ENCODE measurements at regions not wholly inside any gene's neighbourhood (a gene's known extent, or its start where the extent isn't known, plus 50 kb on each side); places are given as distances from the start of the nearest gene placed in this dataset.

DNA sequence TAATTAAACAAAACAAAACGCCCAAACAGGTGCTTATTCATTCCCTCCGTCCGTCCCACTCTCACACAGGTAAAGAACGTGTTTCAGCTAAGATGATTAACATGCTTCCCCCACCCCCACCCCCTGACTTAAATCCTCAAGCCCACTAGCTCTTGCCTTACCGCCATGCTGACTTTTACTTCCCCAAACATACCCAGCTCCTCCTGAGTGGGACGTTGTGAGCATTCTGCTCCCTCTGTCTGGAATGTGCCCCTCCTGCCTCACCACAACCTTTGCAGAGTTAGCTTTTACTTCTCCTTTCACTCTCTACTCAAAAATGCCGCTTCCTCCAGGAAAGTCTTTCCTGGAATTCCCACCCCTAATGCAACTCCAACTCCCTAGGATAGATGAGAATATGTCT is 774.0 kb upstream of the RBFOX1 start:
- DNase-seq = no peak

DNA sequence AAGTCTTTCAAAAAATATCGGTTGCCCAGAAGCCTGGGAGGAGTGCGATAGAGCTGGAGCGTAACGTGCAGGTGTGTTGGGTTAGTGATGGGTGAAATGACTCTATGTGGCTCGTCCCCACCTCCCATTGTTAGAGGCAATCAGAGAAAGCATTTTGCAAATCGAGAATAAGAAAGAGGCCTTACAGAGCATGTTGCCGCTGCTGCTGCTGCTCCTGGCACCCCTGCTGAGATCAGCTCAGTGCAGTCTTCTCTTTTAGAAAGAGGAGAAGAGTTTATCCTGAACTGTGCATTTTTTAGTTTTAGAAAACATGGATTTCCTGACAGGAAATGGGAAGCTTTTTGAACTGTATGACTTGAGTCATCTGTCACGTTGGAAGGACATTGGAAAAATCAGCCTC is 774.5 kb upstream of the RBFOX1 start:
- DNase-seq = no peak

DNA sequence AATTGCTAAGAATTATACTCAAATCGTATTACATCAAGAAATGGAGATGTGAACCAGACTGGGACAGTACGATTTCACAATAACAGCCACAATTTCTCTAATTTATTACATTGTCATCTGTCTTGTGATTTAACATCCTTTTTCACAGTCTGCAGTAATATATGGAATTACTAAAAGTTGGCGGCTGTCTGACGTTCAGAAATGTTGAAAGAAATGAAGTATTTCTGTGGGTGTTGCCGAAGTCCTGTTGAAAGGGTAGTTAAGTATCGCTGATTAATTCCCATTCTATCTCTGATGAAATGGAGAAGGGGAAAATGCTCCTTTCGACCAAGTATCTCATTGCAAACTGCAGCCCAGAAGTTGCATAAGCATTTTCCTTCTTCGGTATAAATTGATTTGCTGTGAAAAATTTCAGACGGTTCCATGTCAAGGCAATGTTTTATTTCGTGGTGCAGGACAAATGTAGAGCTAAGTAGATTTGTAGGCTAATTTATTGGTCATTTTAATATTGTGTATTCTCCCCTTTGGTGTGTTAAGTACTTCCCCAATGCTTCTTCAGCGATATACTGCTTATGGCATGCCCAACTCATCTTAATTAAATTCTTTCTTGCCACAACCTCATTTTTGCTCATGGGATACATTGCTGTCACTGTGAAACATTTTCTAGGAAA is 775.2 kb upstream of the RBFOX1 start:
- no peak for DNase-seq

DNA sequence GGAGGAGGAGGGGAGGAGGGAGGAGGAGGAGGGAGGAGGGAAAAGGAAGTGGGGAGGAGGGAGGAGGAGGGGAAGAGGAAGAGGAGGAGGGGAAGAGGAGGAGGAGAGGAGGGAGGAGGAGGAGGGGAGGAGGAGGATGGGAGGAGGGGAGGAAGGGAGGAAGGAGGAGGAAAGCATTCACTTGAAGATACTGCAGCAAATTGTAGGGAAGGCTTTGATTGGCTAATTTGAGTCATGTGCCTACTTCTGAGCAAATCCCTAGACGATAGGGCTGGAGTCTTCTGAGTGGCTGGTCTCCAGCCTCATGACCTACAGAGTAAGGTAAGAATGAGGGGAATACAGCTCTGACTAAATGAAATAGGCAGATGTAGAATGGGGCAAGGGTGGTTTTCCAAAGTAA is 783.2 kb upstream of the RBFOX1 start:
- no peak for DNase-seq

DNA sequence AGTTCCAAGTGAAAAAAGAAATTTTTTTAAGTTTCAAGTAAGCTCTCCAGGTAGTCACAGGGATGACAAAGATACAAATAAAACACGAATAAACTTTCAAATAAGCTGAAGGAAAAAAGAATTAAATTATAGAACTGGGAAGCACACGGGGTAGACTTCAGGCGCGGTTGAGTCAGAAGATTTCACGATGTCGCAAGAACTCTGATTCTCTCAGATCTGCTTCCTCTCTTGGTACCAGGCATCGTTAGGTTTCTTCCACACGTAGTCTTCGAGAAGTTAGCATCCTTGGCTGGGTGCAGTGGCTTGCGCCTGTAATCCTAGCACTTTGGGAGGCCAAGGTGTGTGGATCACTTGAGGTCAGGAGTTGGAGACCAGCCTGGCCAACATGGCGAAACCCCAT is 784.1 kb upstream of the RBFOX1 start:
- DNase-seq = no peak

DNA sequence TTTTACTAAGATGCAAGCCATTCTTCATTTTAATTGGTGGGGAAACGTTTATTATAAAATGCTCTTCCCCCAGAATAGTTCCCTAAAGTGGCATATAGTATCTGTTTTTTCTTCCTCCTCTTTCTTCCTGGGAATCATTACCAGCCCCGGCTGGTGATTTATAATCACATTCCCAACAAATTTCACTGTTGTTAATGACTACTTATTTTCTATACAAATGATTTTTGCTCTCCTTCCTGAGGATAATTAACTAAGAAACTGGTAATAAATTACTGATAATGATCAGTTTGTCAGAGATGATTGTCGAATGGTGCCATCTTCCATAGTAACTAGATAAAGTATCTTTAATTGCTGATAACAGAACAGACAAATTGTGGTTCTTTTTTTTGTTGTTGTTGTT is 785.5 kb upstream of the RBFOX1 start:
- no peak for DNase-seq

DNA sequence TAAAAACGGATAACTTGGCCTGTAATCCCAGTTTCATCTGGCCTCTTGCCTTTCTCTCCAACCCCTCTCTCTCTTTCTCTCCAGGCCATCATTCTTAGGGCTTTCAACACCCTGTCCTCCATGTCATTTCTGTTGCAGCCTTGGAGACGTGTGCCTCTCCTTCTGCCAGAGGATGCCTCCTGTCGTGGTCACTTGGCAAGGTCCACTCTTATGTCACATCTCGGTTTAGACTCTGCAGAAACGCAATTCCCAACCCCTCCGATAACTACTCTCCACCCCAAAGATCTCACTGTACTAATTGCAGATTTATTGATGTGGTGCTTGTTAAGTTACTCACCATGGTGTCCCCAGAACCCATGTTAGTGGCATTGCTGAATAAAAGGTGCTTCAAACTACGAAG is 787.3 kb upstream of the RBFOX1 start:
- DNase-seq = no peak

DNA sequence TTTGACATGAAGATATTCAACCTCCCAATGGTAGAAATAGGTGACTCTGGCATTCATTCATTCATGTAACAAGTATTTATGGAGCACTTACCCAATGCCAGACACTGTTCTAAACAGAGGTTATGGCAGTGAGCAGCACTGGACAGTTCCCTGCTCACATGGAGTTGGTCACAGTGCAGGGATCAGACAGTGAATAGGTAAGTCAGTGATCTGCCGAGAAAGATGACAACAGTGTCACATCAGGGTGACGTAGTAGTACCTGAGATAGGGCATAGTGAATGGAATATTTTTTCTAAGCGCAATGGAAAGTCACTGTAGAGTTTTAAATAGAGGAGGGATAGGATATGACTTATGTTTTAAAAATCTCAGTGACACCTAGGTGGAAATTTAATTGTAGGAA is 791.4 kb upstream of the RBFOX1 start:
- DNase-seq = no peak

DNA sequence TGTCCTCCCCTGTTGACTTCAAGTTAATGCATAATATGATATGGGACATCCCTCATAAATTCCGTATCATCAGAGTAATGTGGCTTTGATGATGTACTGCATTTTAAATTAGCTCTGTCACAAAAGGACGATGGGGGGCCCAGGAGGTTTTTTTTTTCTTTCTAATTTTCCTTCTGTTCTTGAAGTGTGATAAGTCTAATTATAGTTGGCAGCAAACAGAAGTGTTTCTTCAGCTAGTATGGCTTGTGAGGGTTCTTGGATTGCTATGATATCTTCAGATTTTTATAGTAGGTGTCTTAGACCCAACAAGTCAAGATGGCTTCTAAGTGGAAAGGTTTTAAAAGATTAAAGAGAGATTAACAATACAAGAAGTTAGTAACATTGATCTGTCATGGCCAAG is 796.2 kb upstream of the RBFOX1 start:
- no peak for DNase-seq

DNA sequence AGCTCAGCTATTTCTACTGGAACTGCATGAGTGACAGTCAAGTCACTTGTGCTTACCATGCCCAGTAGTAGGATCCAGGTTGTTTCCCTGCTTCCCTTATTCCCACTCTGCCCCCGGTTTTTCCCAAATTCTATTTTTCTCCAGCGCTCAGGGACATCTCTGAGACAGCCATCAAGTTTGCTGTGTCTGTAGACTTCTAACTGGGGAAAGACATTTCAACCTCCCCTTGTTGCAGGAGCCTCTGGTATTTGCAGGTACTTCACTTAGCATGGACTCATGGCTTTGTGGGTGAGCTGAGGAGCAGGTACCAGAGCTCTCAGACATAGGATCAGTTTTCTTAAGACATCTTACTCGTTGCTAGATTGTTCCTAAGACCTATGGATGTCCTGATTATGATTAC is 801.6 kb upstream of the RBFOX1 start:
- no peak for DNase-seq

DNA sequence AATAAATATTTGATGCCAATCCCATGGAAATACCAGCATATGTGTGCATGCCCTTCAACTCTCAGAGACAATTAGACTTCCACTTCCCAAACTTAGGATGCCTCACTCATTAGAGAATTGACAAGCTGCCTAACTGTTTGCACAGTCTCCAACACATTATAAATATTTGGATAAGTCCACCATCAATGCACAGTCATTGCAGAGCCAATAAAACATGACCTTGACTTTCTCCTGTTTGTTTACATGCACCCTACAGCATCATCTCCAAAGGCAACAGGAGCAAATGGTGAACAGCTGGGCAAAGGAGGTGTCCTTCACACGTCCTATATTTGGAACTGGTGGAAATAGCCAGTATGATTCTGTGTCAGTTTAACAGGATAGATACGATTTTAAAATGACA is 804.4 kb upstream of the RBFOX1 start:
- no peak for DNase-seq

DNA sequence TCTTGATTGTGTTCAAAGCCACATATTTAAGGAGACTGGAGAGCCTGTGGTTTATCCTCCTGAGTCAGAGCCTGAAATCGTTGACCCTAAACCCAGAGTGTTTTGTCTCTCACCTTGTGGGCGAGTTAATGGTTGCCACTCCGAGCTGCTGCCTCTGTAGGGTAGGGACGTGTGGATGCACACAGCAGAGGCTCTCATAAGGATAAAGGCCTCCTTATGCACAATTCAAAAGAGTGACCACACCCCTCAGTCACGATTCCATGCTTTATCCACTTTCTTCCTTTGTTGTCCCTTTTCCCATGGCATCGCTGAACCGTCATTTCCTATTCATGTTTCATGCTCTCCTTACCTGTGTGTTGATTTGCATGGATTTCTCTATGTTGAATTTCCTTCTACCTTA is 805.0 kb upstream of the RBFOX1 start:
- no peak for DNase-seq

DNA sequence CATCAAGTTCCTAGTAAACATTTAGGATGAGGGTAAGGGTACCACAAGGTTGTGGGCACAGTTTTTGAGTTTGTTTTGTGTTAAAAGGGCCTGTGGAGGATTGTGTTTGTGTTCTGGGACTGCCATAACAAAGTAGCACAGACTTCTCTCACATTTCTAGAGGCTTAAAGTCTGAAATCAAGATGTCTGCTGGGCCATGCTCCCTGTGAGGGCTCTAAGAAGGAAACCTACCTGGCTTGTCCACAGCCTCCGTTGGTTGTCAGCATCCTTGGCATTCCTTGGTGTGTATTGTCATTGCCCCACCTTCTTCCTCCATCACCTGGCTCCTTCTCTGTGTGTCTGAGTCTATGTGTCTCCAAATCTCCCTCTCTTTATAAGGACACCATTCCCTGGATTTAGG is 808.1 kb upstream of the RBFOX1 start:
- DNase-seq = no peak

DNA sequence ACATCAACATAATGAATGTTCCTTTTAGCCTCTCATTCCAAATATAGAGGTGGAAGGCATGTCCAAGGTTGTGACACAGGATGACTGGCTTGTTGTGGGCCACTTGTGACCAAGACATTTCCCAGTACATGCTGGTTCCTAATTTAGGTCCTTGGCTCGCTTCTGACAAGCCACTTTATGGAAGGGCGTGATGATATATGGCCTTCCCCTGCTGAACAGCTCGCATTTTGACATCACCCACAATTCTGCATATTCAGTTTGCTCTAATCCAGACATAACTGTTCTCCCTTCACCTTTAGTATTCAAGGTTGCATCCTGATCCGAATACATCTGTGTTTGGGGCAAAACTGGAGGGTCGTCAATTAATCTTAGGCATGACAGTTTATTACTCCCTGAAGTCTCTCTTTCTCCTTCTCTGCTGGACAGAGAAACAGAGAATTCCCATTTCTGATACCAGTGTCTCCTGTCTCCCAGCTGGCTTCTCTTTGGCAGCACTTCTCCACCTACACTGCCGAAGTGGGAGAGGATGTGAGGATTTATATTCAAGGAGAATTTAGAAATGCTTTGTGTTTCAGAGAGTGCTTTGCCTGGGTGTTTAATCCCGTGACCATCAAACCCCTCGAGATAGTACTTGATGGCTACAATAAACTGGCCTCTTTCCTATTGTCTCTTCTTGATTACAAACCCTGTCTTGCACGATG is 815.5 kb upstream of the RBFOX1 start:
- no peak for DNase-seq

DNA sequence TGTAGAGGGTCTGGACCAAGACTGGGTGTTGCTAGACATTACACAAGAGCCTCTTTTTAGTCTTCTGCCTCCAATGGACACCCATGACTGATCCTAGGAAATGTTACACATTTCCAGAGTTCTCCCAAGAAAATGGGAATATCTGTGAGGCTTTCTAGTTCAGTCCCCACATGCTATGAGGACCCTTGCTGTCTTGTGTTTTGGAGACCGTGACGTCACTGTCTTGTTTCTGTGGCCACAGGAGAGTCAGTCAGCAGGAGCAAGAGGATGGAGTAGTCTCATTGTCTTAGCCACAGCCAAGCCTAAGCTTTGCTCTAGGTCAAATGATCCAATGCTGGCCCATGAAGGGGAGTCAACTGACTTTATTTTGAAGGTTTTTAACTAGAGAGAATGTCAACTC is 820.1 kb upstream of the RBFOX1 start:
- DNase-seq = no peak

DNA sequence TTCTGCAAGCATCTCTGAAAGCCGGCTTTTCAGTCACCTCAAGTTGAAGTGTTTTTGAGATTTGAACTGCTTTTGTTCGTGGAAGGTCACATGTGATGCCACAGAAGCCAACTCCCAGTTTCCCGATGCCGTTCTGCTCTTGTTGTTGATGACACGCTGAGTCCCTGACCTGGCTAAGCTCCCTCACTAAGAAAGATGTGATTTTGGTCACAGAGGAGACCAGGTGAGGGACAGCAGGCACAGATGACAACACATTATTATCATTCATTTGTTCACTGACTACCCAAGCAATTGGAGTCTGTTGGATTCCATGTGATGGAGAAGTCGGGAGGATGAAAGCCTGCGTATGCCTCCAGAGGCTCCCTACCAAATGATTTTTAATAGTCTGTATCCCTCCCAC is 822.4 kb upstream of the RBFOX1 start:
- no peak for DNase-seq

DNA sequence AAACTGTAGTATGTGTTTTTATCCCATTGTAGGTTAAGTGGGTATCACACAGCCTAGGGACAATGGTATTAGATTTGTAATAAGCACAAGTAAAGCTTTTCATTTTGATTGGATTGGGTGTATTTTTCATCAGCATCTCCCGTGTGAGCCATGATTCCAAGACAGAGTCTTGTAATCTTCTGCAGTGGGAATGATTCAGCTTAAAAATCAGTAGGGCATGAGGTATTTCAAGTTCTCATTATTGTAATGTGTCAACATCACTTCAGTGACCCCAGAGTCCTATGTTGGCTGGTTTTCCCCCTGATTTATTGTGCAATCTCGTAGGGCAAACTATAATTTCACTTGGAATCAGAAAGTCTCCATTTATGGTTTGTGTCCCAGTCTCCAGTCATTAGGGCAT is 833.2 kb upstream of the RBFOX1 start:
- no peak for DNase-seq

DNA sequence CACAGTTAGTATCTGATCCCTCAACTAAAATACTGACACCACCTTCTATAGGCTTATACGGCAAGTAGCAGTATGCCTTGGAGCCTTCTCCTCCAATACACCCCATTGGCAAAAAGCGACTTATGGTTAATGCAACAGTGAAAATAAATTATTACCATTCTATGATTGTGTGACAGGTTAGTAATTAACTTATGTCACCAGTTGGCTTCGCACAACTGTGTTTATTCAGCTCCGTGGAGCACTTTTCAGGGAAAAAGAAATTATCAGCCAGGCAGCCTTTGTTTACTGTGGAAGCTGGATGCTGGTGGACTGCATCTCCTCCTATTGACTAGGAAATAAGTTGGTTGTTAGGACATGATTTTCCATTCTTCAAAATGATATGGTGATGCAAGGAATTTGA is 833.8 kb upstream of the RBFOX1 start:
- DNase-seq = no peak

DNA sequence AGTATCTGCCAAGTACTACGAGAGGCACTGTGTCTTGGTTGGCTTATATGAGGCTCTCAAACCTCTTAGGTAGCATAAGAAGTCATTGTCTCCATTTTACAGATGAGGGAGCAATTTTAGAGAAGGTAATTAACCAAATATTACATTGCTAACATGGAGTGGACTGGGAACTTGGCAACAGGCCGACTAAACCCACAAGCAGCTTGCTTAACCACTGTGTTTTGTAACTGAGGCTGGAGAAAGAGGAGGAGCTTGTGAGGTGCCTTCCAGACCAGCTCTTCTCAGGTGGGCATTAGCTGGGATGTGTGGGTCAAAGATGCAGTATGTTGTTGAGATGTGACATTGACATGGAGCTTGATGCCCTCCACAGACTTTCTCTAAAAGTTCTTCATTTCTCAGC is 835.6 kb upstream of the RBFOX1 start:
- no peak for DNase-seq

DNA sequence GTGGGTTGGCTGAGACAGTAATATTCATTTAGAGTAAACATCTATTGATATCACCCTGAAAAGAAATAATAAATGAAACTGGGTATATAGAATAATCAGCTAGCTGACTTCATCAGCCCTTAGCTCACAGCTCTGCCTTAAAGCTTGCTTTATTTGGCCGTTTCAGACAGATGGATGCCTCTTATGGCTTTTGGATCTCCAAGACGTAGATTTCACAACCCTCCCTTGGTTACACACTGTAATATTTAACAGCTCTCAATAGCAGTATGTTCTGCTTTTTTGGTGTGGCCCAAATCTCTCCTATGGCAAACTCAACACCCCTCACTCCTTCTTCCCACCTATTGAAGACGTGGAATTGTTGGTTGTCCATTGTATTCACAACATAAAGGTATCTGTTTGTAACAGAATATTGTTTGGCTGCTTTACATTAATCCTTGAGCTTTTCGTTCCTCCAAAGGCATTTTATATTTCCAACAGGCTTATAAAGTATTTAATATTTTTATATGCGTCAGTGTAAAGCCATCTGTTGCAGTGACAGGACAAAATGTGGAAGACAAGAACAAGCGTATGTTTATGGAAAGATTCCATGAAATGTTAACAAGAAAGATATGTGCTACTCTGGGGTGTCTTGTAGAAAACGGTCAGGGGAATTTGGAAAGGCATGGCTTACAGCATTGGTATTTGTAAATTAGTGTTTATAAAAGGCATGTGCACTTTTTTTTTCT is 837.0 kb upstream of the RBFOX1 start:
- no peak for DNase-seq

DNA sequence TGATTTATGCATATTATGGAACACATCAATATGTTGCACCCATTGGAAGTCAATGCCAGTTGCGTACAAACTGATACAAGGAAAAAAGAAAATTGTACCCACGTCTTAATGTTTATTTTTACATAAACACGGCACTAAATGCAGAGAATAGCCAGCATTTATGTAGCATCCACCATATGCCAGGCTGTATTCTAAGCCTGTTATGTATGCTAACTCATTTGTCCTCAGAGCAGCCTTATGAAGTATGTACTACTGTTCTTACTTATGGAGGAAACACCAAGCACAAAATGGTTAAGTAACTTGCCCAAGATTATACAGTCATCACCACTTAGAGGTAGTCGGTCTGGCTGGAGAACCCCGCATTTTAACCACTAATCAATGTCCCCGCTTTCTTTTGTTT is 837.9 kb upstream of the RBFOX1 start:
- DNase-seq = no peak

DNA sequence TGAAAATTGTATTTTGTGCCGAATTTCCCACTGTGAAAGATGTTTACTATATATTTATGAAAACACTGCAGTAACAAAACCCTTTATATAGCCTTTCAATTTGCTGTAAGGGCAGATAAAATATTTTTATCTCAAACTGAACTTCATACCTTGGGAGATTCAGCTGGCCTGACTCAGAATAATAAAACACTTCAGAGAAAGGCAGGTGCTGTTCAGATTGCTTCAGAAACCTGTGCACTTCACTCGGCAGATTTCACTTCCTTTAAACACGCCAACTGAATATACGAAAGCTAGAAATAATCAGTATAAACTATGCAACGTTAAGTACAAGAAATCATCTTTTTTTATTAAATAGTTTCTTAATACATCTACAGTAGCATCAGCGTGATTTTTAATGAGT is 839.1 kb upstream of the RBFOX1 start:
- no peak for DNase-seq

DNA sequence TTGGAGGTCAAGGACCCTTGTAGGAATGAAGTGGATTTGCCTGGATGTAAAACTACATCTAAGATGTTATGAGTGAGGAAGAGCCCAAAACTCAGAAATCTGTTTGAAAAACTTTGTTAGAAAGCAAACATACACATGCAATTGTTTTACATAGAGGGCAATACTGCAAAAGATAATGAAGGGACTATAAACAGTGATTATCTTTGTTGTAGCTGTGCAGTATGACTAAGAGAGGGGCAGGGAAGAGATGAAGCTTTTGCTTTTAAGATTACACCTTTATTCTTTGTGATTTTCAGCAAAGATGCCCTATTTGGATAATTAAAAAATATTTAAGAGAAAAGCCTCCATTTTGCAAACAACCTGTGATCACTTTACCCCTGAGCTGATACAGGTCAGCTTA is 839.9 kb upstream of the RBFOX1 start:
- no peak for DNase-seq

DNA sequence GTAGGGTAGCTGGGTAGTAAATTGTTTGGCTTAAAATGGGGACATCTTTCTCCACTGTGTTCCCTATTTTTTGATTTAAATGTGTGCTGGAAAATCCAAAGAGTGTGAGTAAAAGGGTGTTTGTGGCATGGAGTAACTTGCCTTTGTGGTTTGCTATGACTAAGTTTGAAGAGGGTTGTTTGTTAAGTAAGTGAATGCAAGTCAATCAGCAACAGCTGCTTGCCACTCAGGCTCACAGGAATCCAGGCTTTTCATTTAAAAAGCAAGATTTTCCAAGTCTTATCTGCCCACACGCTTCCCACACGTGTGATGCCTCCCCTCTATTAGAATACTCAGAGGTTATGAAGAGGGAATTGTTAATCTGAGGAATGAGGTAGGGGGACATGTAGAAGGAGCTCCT is 847.7 kb upstream of the RBFOX1 start:
- no peak for DNase-seq

DNA sequence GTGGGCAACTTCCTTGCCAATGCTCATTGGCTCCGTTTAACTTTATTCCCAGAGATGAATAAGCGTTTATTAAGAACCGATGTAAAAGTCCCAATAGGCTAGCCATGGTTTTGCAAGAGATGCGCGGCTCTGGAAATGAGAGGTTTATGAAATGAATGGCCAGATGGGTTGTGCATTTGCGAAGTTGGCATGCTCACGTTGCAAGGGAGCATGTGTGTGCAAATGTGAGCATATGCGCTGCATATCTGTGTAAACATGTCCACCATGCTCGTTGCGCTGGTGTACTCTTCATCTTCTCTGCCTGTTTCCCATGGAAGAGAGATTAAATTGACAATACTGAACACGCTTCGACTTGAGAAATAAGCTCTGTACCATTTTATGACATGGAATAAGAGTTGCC is 848.6 kb upstream of the RBFOX1 start:
- DNase-seq = no peak
